ENCODE measurements at regions not wholly inside any gene's neighbourhood (a gene's known extent, or its start where the extent isn't known, plus 50 kb on each side); places are given as distances from the start of the nearest gene placed in this dataset.

DNA sequence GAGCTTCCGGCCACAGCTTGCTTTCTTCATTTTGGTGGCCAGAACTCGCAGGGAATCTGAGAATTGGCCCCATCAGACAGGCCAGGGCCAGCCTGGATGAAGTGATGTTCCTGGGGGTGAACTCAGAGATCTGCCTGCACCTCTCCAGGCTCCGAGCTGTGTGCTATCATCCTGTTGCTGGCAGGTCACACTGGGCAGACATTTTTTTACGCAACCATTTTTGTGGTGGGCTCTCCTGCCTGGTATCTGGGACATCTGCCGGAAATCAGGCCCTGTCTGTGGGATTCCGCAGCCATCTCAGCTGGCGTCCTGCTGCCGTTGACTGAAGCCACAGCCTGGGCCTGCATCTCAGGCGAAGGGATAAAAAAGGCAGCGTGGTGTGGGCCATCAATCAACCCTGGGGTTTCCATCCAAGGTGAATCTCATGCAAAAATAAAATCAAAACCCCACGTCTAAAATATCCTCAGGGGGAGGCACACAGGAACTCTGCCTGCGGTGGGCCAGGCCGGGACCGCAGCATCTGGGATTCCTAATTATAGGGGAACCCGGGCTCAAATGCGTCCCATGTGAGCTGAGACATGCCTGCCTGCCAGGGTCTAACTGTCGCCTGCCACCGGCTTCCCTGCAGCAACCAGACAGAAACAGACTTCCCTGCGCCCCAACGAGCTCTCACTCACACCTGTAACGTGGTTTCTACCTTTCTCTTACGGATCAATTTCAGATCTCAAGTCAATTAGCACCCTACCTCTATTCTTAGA lies 174.3 kb downstream of the SYK start:
- no peak for DNase-seq (ENCODE audit: extremely low read depth in 1 of 11, low read depth in 9 of 11, low spot score in 4 of 11)

- no peak for DNase-seq (ENCODE audit: extremely low read depth in 1 of 11, low read depth in 9 of 11, low spot score in 4 of 11)
Measured at GRCh38 chr9:90979138-90979551, 177.5 kb downstream of the SYK start.

DNA sequence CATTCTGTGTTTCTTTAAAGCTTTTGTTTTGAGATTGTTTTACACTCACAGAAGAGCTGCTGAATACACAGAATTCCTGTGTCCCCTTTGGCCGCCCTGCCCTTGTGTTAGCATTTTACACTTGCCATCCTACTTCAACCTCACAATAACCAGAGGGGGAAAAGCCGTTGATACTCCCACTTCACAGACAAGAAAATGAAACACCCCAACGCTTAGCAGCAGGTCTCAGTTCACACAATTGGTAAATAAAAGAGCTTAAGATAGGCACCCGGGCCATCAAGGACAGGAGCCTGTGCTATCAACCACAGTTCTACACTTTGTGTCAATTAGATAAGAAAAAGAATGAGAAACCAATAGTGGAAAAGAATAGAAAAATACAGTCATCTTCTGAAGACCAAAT lies 178.0 kb downstream of the SYK start:
- no peak for DNase-seq (ENCODE audit: extremely low read depth in 1 of 11, low read depth in 9 of 11, low spot score in 4 of 11)

- DNase-seq (ENCODE audit: extremely low read depth in 1 of 11, low read depth in 9 of 11, low spot score in 4 of 11) = no peak
Measured at GRCh38 chr9:90981726-90982125, 180.1 kb downstream of the SYK start.

- DNase-seq (ENCODE audit: extremely low read depth in 1 of 11, low read depth in 9 of 11, low spot score in 4 of 11) = no peak
Measured at GRCh38 chr9:90983394-90983793, 181.8 kb downstream of the SYK start.

DNA sequence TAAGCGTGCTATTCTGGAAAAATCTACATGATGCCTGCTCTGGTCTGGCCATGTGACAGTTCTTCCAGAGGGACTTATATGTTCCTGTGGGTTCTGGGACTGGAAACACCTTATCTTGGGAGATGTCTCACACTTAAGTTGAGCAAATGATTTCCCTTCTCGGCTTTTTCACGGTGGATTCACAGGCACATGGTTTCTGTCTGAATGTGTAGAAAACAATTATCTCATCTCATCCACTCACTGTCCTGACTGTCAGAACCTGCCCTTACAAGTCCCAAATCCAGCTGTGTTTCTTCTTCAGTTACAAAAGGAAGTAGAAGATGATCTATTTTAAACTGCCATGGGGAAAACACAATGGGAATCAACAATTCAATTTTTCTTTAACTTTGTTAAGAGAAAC lies 184.0 kb downstream of the SYK start:
- no peak for DNase-seq (ENCODE audit: extremely low read depth in 1 of 11, low read depth in 9 of 11, low spot score in 4 of 11)

DNA sequence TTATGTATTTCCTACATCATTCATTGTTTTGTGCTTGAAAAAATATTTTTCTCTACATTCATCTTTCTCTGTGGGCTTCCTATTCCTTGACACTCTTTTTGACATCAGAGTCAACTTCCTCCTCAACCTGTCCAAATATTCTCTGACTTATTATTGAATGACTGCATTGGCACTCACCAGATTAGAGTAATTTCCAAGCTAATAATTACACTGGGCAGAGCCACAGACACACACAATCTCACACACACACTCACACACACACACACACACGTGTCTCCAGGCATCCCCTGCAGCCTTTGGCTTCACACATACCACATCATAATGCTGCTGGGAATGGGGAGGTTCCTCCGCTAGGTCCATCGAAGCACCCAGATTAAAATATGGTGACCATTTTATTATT lies 184.5 kb downstream of the SYK start:
- no peak for DNase-seq (ENCODE audit: extremely low read depth in 1 of 11, low read depth in 9 of 11, low spot score in 4 of 11)

- DNase-seq (ENCODE audit: extremely low read depth in 1 of 11, low read depth in 9 of 11, low spot score in 4 of 11) = no peak
Measured at GRCh38 chr9:90987566-90987965, 185.9 kb downstream of the SYK start.

GRCh38 chr9:90988318-90988717 lies 186.7 kb downstream of the SYK start:
- DNase-seq (ENCODE audit: extremely low read depth in 1 of 11, low read depth in 9 of 11, low spot score in 4 of 11) = no peak

DNA sequence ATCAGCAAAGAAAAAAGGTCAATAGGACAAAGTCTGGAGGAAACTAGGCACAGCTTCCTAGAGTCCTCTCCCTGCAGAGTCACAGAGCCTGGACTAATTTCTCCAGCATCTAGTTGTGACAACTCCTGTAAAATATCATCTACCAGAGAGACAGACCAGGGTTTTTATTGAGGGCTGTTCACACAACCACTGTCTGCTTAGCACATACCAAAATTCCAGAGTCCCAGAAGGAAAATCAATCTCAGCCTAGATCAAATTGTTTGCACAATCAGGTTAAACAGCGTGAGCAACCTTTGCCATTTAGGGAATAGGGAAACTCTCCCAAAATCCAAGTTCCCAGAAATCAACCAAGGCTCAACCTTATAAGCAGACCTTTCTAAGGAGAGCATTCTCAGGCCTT lies 190.3 kb downstream of the SYK start:
- DNase-seq (ENCODE audit: extremely low read depth in 1 of 11, low read depth in 9 of 11, low spot score in 4 of 11) = no peak

- DNase-seq (ENCODE audit: extremely low read depth in 1 of 11, low read depth in 9 of 11, low spot score in 4 of 11) = no peak
Measured at GRCh38 chr9:90995516-90995915, 193.9 kb downstream of the SYK start.

DNA sequence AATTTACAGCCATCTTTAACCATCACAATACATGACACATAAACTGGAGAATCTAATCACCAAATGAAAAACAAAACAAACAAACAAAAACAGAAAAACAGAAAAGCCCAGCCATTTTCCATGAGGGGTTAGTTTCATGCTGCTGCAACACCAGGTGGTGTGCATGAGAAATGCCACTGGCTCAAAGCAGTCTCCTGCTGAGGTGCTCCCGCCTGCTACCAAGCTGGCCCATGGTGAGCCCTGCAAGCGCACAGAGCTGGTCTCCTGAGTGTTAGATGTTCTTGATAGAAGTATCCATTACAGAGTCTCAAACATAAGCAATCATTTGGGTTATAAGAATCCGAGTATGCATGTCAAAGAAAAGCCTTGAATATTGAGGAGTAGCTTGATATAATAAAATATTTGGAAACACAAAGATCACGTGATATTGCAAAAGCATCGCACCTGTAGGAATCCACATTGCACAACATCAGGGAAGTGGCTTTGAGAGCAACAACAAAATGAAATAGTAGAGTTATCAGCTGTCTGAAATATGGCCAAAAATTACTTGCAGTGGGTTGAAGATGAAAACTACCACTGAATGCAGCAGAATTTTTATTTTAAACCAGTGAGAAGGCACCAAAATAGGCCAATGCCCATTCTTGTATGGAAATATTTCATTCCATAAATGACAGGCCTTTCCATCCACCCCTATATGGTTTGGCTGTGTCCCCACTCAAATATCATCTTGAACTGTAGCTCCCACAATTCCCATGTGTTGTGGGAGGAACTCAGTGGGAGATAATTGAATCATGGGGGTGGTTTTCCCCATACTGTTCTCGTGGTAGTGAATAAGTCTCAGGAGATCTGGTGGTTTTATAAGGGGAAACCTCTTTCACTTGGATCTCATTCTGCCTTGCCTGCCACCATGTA lies 194.8 kb downstream of the SYK start:
- no peak for DNase-seq (ENCODE audit: extremely low read depth in 1 of 11, low read depth in 9 of 11, low spot score in 4 of 11)

GRCh38 chr9:90998573-90998972 lies 197.0 kb downstream of the SYK start:
- no peak for DNase-seq (ENCODE audit: extremely low read depth in 1 of 11, low read depth in 9 of 11, low spot score in 4 of 11)

DNA sequence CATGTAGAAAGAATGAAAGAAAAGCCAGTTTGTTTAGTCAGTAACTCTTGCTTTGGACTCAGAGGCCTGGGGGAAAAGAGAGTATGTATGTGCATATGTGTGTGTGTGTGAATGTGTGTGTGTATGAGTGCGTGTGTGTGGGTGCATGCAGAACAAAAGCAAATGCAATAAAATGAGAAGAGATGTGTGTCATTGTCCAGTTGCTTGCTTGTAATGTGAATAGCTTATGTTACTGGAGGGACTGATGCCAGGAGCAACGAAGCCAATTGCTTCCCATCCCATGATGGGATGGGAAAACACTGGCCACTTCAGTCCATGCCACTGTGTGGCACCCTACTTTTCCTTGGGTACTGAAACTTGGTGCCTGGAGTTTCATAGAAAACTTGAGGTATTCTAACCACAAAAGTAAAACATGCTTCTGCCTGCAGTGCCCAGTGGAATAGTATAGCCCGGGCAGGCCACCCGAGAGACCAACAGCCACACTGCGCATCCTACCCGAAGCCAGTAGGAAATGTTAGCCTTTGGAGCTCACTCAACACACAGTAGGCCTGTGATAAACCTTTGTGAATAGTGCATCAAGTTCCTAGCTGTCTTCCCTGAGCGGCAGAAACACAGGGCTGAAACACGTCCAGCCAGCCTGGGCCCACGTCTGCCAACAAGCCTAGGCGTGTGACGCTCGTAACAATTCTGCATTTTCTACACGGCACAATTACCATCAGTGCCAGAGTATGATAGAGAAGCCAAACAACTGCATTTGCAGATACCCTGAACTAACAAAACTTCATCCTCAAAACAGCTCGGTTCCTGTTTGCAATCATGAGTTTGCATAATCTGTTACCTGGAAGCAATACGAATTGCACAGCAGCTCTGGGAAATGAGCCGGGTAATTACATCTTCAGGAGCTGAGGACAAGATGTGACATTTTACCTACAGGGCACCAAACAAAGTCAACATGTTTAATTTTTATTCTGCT lies 198.1 kb downstream of the SYK start:
- no peak for DNase-seq (ENCODE audit: extremely low read depth in 1 of 11, low read depth in 9 of 11, low spot score in 4 of 11)

GRCh38 chr9:91001146-91001611 lies 199.6 kb downstream of the SYK start:
- peak in 4 of 11 donors; percentile 9 to 27 (median 11) for DNase-seq (ENCODE audit: extremely low read depth in 1 of 11, low read depth in 9 of 11, low spot score in 4 of 11)

DNA sequence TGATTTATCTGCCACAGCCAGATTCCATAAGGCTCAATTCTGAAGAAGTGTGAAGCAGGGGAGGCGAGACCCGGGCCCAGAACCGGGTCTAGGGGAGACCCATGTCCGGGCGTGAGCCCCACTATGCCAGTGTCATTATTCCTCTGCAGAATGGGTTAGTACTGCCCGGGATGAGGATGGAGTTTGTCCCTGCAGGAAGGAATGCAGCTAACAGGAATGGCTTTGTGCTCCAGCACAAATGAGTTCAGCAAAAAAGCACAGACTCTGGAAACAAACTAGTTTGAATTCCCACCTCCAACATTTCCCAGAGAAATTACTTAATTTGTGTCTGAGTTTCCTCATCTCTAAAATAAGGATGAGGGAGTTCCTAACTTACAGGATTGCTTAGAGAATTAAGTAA lies 202.9 kb downstream of the SYK start:
- no peak for DNase-seq (ENCODE audit: extremely low read depth in 1 of 11, low read depth in 9 of 11, low spot score in 4 of 11)

DNA sequence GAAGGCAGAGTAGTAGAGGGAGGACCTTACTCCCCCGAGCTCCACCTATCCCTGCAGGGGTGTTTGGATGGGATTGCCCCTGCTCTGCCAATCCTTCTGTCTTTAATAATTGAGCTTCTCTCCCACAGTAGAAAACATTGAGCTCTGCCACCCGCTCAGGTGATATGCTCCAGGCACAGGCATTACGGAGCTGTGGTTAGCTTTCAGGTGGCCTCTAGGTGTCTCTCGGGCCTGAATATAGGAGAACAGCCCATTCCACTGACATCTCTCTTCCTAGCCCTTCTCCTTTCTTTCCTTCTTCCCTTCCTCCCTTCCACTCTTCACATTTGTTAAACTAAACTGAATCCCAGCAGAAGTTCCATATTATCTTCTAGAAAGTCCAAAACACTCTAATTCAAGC lies 203.4 kb downstream of the SYK start:
- no peak for DNase-seq (ENCODE audit: extremely low read depth in 1 of 11, low read depth in 9 of 11, low spot score in 4 of 11)

DNA sequence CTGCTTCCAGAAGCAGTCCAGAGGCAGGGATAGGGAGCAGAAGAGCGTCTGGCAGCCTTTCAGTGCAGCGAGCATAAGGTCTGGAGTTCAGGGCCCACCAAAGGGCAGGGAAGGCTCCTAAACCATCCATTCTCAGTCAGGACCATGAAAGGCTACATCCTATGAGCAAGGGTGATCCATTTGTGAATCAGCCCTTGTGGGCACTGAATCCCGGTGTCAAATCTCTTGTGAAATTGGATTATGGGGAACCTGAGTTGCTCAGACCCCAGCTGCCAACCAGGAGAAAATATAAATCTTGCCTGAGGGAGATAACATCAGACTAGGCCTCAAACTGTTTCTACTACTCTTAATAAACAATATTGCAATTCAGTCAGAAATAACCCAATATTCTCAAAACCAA lies 204.4 kb downstream of the SYK start:
- DNase-seq (ENCODE audit: extremely low read depth in 1 of 11, low read depth in 9 of 11, low spot score in 4 of 11) = no peak

GRCh38 chr9:91008568-91008967 lies 206.9 kb downstream of the SYK start:
- no peak for DNase-seq (ENCODE audit: extremely low read depth in 1 of 11, low read depth in 9 of 11, low spot score in 4 of 11)

Data from renal cortex interstitium (tissue), 11 donors.